CD14-positive monocyte (primary cell): ENCODE measurements at regions not wholly inside any gene's neighbourhood (a gene's known extent, or its start where the extent isn't known, plus 50 kb on each side); places are given as distances from the start of the nearest gene placed in this dataset.

ENCODE experiments used
- DNase-seq, 3 donors: peaks; one replicate each; pipeline ENCODE4 v3.0.0-alpha.2; 2011 to 2022
- H2AFZ ChIP-seq: 2 replicates; pipeline ENCODE4 v1.6.0; 2012; ENCODE audit warnings: mild to moderate bottlenecking, low read depth, low read length, inconsistent platforms; ENCODE audit not compliant: insufficient read depth, poor library complexity, severe bottlenecking
- H3K27ac ChIP-seq, 2 donors: 1 replicate in 1 of 2; 2 replicates in 1 of 2; pipeline ENCODE4 v1.5.1; 2012 to 2013; ENCODE audit warnings: low read length in 2 of 2, control low read depth in 1 of 2, inconsistent platforms in 1 of 2, low read depth in 1 of 2, mild to moderate bottlenecking in 1 of 2
- H3K27me3 ChIP-seq, 2 donors: one replicate each; pipeline versions ENCODE4 v1.6.0 to v1.6.1; 2011 to 2013; ENCODE audit warnings: low read length in 2 of 2; ENCODE audit not compliant: control insufficient read depth in 2 of 2, insufficient read depth in 2 of 2
- H3K36me3 ChIP-seq, 2 donors: replicated peaks in 1 of 2; 1 replicate in 1 of 2; 2 replicates in 1 of 2; pipeline versions ENCODE4 v1.5.1 to v1.6.1; 2012 to 2013; ENCODE audit warnings: low read length in 2 of 2, control low read depth in 1 of 2, inconsistent platforms in 1 of 2, mild to moderate bottlenecking in 1 of 2; ENCODE audit not compliant: insufficient read depth in 2 of 2, control insufficient read depth in 1 of 2
- H3K4me1 ChIP-seq, 2 donors: 1 replicate in 1 of 2; 2 replicates in 1 of 2; pipeline versions ENCODE4 v1.5.1 to v1.6.1; 2012 to 2013; ENCODE audit warnings: low read length in 2 of 2, control low read depth in 1 of 2, inconsistent platforms in 1 of 2, mild to moderate bottlenecking in 1 of 2, moderate library complexity in 1 of 2; ENCODE audit not compliant: insufficient read depth in 2 of 2, control insufficient read depth in 1 of 2
- H3K4me2 ChIP-seq: replicated peaks from 2 replicates; pipeline ENCODE3; 2012; ENCODE audit warnings: low read length, moderate library complexity, mild to moderate bottlenecking; ENCODE audit not compliant: poor library complexity, severe bottlenecking; ENCODE audit errors: extremely low read depth
- H3K4me3 ChIP-seq, 3 experiments: fragments of 200-600 bp in 1 of 3; sonication (generic) in 1 of 3; replicated peaks in 1 of 3; 1 replicate in 2 of 3; 2 replicates in 1 of 3; pipeline ENCODE4 v1.5.1; 2011 to 2013; ENCODE audit warnings: low read length in 3 of 3, mild to moderate bottlenecking in 3 of 3, control low read depth in 2 of 3, low read depth in 2 of 3, inconsistent platforms in 1 of 3, moderate library complexity in 1 of 3
- H3K79me2 ChIP-seq: 2 replicates; pipeline ENCODE4 v1.6.0; 2012; ENCODE audit warnings: mild to moderate bottlenecking, control low read depth, inconsistent platforms, low read length, moderate library complexity; ENCODE audit not compliant: insufficient read depth
- H3K9ac ChIP-seq: 2 replicates; pipeline ENCODE4 v1.6.0; 2017; ENCODE audit warnings: low read length, mild to moderate bottlenecking; ENCODE audit not compliant: insufficient read depth, poor library complexity, severe bottlenecking
- H3K9me3 ChIP-seq, 2 donors: replicated peaks in 1 of 2; 1 replicate in 1 of 2; 2 replicates in 1 of 2; pipeline versions ENCODE4 v1.5.1 to v1.6.1; 2012 to 2013; ENCODE audit warnings: low read length in 2 of 2, control low read depth in 1 of 2; ENCODE audit not compliant: control insufficient read depth in 1 of 2, insufficient read depth in 1 of 2
- H4K20me1 ChIP-seq: 2 replicates; pipeline ENCODE4 v1.6.0; 2012; ENCODE audit warnings: mild to moderate bottlenecking, low read length, control low read depth, moderate library complexity; ENCODE audit not compliant: insufficient read depth
- H3K27ac Mint-ChIP-seq, 7 donors: one replicate each; pipeline ENCODE4 v1.8.0; 2020; ENCODE audit warnings: mild to moderate bottlenecking in 7 of 7, mixed read lengths in 7 of 7, moderate library complexity in 6 of 7, inconsistent platforms in 2 of 7
- H3K27me3 Mint-ChIP-seq, 3 donors: one replicate each; pipeline ENCODE4 v1.8.0; 2021 to 2022; ENCODE audit warnings: low read depth in 3 of 3, mild to moderate bottlenecking in 3 of 3, mixed read lengths in 3 of 3, moderate library complexity in 3 of 3, inconsistent platforms in 1 of 3
- H3K36me3 Mint-ChIP-seq, 2 donors: one replicate each; pipeline ENCODE4 v1.8.0; 2020; ENCODE audit warnings: mixed read lengths in 2 of 2, inconsistent platforms in 1 of 2, mild to moderate bottlenecking in 1 of 2
- H3K4me1 Mint-ChIP-seq: one replicate; pipeline ENCODE4 v1.8.0; 2020; ENCODE audit warnings: mild to moderate bottlenecking, mixed read lengths
- H3K4me3 Mint-ChIP-seq, 2 donors: one replicate each; pipeline ENCODE4 v1.8.0; 2020; ENCODE audit warnings: mild to moderate bottlenecking in 2 of 2, mixed read lengths in 2 of 2, moderate library complexity in 1 of 2
- H3K9me3 Mint-ChIP-seq, 7 donors: one replicate each; pipeline ENCODE4 v1.8.0; 2020 to 2022; ENCODE audit warnings: mixed read lengths in 7 of 7, mild to moderate bottlenecking in 6 of 7, moderate library complexity in 6 of 7, inconsistent platforms in 2 of 7
- CTCF ChIP-seq: fragments of 200-600 bp; IDR thresholded peaks from one replicate; pipeline ENCODE4 v1.8.0; 2022; ENCODE audit warnings: antibody characterized with exemption, mild to moderate bottlenecking
- WGBS: methylation state at CpG from one replicate; pipeline ENCODE4 v1.1.5; 2013; ENCODE audit warnings: missing lambda C conversion rate; ENCODE audit not compliant: insufficient coverage; 5-methylcytosine and 5-hydroxymethylcytosine counted together
- intact Hi-C, 2 donors: fragments of 100-400 bp; cut with micrococcal nuclease; formaldehyde crosslinking; loops; one replicate each; pipeline versions ENCODE4 v1.15.0 to v1.15.1; 2023

GRCh38 chr13:62014299-62014698 is 598.6 kb upstream of the PCDH20 start:
- no peak overlapping the region for H3K4me3 Mint-ChIP-seq
- no peaks in the 10 kb centered on the region for H3K9me3 Mint-ChIP-seq
- no peaks in the 10 kb centered on the region for H3K4me1 ChIP-seq
- no peak overlapping the region for H3K27ac Mint-ChIP-seq
- H4K20me1 ChIP-seq, result no peaks in the 10 kb centered on the region
- no peak for DNase-seq
- no peaks in the 10 kb centered on the region for H3K27me3 ChIP-seq
- H3K27ac ChIP-seq, result no peak overlapping the region
- no peak overlapping the region for H3K9ac ChIP-seq
- WGBS, result no CpG with 5 or more reads among the region's 3 CpGs
- no peak overlapping the region for H2AFZ ChIP-seq
- intact Hi-C loops, result no loop called here
- H3K36me3 Mint-ChIP-seq, result no peaks in the 10 kb centered on the region
- H3K4me1 Mint-ChIP-seq, result no peaks in the 10 kb centered on the region
- no peaks in the 10 kb centered on the region for H3K36me3 ChIP-seq
- no peaks in the 10 kb centered on the region for H3K9me3 ChIP-seq
- no peak overlapping the region for H3K4me3 ChIP-seq
- H3K79me2 ChIP-seq, result no peaks in the 10 kb centered on the region
- no peak for TF ChIP-seq CTCF
- no peaks in the 10 kb centered on the region for H3K27me3 Mint-ChIP-seq
- no peak overlapping the region for H3K4me2 ChIP-seq

- no peaks in the 10 kb centered on the region for H3K27me3 Mint-ChIP-seq
- H3K9me3 Mint-ChIP-seq, result peaks cover 0 to 5% (median 2%) of the 10 kb centered on the region in 7 donors
- H3K4me3 Mint-ChIP-seq, result no peak overlapping the region
- TF ChIP-seq CTCF, result no peak
- H3K4me1 Mint-ChIP-seq, result no peaks in the 10 kb centered on the region
- H3K36me3 Mint-ChIP-seq, result no peaks in the 10 kb centered on the region
- H3K27ac Mint-ChIP-seq, result no peak overlapping the region
- no peak overlapping the region for H3K27ac ChIP-seq
- H3K4me2 ChIP-seq, result no peak overlapping the region
- H3K9me3 ChIP-seq, result no peaks in the 10 kb centered on the region
- H3K4me3 ChIP-seq, result no peak overlapping the region
- intact Hi-C loops, result no loop called here
- DNase-seq, result no peak
- WGBS, result no CpG with 5 or more reads among the region's 2 CpGs
- H3K4me1 ChIP-seq, result no peaks in the 10 kb centered on the region
- H3K79me2 ChIP-seq, result no peaks in the 10 kb centered on the region
- H3K36me3 ChIP-seq, result no peaks in the 10 kb centered on the region
- H3K27me3 ChIP-seq, result no peaks in the 10 kb centered on the region
- H3K9ac ChIP-seq, result no peak overlapping the region
- H4K20me1 ChIP-seq, result no peaks in the 10 kb centered on the region
- H2AFZ ChIP-seq, result no peak overlapping the region
These were observed 587.8 kb upstream of the PCDH20 start for GRCh38 chr13:62003452-62003851.
